Upper lobe of left lung (tissue), 4 donors: ENCODE measurements at regions not wholly inside any gene's neighbourhood (a gene's known extent, or its start where the extent isn't known, plus 50 kb on each side); places are given as distances from the start of the nearest gene placed in this dataset.

ENCODE experiments used
- EP300 ChIP-seq, 4 donors: sonication (generic); formaldehyde crosslinking; IDR thresholded peaks; one replicate each; pipeline ENCODE4 v1.5.1; 2017; ENCODE audit warnings: antibody characterized with exemption in 4 of 4, control low read depth in 2 of 4
- POLR2A ChIP-seq, 4 donors: fragments of 450-650 bp; IDR thresholded peaks; one replicate each; pipeline ENCODE4 v1.5.1; 2016 to 2017; ENCODE audit warnings: antibody characterized with exemption in 4 of 4, mild to moderate bottlenecking in 2 of 4
- TF ChIP-seq, protein P1 (sequence below), 6 experiments: fragments of 450-650 bp in 4 of 6; fragments of 200-600 bp in 2 of 6; sonication (generic) in 2 of 6; IDR thresholded peaks; one replicate each; pipeline ENCODE4 v1.5.1; 2016 to 2019; ENCODE audit warnings: antibody characterized with exemption in 6 of 6

DNA sequence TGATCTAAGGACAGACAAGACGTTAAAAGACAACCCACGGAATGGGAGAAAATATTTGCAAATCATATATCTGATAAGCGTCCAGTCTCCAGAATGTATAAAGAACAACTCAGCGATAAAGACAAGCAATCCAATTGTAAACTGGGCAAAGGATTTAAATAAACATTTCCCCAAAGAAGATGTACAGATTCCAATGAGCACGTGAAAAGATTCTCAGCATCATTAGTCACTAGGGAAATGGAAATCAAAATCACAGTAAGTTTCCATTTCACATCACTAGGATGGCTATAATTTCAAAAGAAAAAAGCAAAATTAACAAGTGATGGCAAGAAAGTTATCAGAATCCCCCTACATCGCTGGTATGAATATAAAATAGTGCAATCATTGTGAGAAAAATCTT, 316.1 kb downstream of the SFMBT2 start:
- TF ChIP-seq, protein P1, sequence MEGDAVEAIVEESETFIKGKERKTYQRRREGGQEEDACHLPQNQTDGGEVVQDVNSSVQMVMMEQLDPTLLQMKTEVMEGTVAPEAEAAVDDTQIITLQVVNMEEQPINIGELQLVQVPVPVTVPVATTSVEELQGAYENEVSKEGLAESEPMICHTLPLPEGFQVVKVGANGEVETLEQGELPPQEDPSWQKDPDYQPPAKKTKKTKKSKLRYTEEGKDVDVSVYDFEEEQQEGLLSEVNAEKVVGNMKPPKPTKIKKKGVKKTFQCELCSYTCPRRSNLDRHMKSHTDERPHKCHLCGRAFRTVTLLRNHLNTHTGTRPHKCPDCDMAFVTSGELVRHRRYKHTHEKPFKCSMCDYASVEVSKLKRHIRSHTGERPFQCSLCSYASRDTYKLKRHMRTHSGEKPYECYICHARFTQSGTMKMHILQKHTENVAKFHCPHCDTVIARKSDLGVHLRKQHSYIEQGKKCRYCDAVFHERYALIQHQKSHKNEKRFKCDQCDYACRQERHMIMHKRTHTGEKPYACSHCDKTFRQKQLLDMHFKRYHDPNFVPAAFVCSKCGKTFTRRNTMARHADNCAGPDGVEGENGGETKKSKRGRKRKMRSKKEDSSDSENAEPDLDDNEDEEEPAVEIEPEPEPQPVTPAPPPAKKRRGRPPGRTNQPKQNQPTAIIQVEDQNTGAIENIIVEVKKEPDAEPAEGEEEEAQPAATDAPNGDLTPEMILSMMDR (IDR thresholded peaks at IDR 0.05), result no peak
- TF ChIP-seq POLR2A (IDR thresholded peaks at IDR 0.05) (no peak), EP300 (IDR thresholded peaks at IDR 0.05) (no peak)
